ENCODE measurements at regions not wholly inside any gene's neighbourhood (a gene's known extent, or its start where the extent isn't known, plus 50 kb on each side); places are given as distances from the start of the nearest gene placed in this dataset.

- TF ChIP-seq, protein P1, sequence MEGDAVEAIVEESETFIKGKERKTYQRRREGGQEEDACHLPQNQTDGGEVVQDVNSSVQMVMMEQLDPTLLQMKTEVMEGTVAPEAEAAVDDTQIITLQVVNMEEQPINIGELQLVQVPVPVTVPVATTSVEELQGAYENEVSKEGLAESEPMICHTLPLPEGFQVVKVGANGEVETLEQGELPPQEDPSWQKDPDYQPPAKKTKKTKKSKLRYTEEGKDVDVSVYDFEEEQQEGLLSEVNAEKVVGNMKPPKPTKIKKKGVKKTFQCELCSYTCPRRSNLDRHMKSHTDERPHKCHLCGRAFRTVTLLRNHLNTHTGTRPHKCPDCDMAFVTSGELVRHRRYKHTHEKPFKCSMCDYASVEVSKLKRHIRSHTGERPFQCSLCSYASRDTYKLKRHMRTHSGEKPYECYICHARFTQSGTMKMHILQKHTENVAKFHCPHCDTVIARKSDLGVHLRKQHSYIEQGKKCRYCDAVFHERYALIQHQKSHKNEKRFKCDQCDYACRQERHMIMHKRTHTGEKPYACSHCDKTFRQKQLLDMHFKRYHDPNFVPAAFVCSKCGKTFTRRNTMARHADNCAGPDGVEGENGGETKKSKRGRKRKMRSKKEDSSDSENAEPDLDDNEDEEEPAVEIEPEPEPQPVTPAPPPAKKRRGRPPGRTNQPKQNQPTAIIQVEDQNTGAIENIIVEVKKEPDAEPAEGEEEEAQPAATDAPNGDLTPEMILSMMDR (conservative IDR thresholded peaks at IDR 0.05; ENCODE audit: low read length), result no peak
- no peak for TF ChIP-seq EZH2phosphoT487 (IDR thresholded peaks at IDR 0.05; ENCODE audit: borderline replicate concordance, low read depth, low read length)
Observed at GRCh38 chr5:154603485-154603884, 125.5 kb upstream of the HAND1 start.

Measured in OCI-LY7 (cell line).